Parathyroid adenoma (tissue), 2 donors: ENCODE measurements at regions not wholly inside any gene's neighbourhood (a gene's known extent, or its start where the extent isn't known, plus 50 kb on each side); places are given as distances from the start of the nearest gene placed in this dataset.

Experiments used
- H2AFZ ChIP-seq: fragments of 300-600 bp; sonication (generic); one replicate; pipeline ENCODE4 v1.7.0; 2017; ENCODE audit warnings: antibody characterized with exemption, mild to moderate bottlenecking
- H3K27ac ChIP-seq: fragments of 300-600 bp; sonication (generic); one replicate; pipeline ENCODE4 v1.7.0; 2017
- H3K27me3 ChIP-seq: fragments of 300-600 bp; sonication (generic); one replicate; pipeline ENCODE4 v1.7.0; 2017; ENCODE audit warnings: low read length; ENCODE audit not compliant: control insufficient read depth, insufficient read depth
- H3K36me3 ChIP-seq: fragments of 300-600 bp; sonication (generic); one replicate; pipeline ENCODE4 v1.7.0; 2017; ENCODE audit warnings: low read length; ENCODE audit not compliant: control insufficient read depth, insufficient read depth
- H3K4me1 ChIP-seq: fragments of 300-600 bp; sonication (generic); one replicate; pipeline ENCODE4 v1.7.0; 2017; ENCODE audit warnings: control low read depth
- H3K4me2 ChIP-seq: fragments of 300-600 bp; sonication (generic); one replicate; pipeline ENCODE4 v1.7.0; 2017; ENCODE audit warnings: low read length
- H3K4me3 ChIP-seq: fragments of 300-600 bp; sonication (generic); one replicate; pipeline ENCODE4 v1.7.0; 2017; ENCODE audit warnings: low read depth, low read length
- H3K79me2 ChIP-seq: fragments of 300-600 bp; sonication (generic); one replicate; pipeline ENCODE4 v1.7.0; 2017; ENCODE audit warnings: control low read depth
- H3K9ac ChIP-seq: fragments of 300-600 bp; sonication (generic); one replicate; pipeline ENCODE4 v1.7.0; 2017; ENCODE audit warnings: mild to moderate bottlenecking
- H3K9me3 ChIP-seq: fragments of 300-600 bp; sonication (generic); one replicate; pipeline ENCODE4 v1.7.0; 2017; ENCODE audit warnings: low read length; ENCODE audit not compliant: control insufficient read depth
- CTCF ChIP-seq: fragments of 300-600 bp; sonication (generic); IDR thresholded peaks from one replicate; pipeline ENCODE4 v1.7.0; 2017; ENCODE audit warnings: antibody characterized with exemption, mild to moderate bottlenecking
- donor health status: primary hyperparathyroidism.

DNA sequence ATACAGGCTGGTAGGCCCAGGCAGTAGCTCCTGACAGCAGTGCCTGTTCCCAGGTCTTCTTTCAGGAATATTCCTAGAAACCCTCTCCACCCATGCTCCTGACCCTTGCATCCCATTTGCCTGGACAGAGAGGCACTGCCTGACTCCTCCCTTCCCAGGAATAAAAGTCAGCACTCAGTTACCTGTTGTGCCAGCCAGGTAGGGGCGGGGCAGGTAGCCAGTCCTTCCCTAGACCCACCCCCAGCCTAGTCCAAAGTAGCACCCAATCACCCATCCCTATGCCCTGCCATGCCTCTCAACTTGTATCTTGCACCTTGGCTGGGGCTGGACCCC, 129.9 kb downstream of the MRPL14 start:
- TF ChIP-seq CTCF = no peak
- Histone ChIP-seq H3K4me1 (peaks cover 13% of the 10 kb centered on the region), H3K36me3 (no peaks in the 10 kb centered on the region), H3K27me3 (no peaks in the 10 kb centered on the region), H2AFZ (no peak overlapping the region), H3K4me3 (no peak overlapping the region), H3K4me2 (no peak overlapping the region), H3K27ac (no peak overlapping the region), H3K9me3 (no peaks in the 10 kb centered on the region), H3K9ac (no peak overlapping the region), H3K79me2 (no peaks in the 10 kb centered on the region)

DNA sequence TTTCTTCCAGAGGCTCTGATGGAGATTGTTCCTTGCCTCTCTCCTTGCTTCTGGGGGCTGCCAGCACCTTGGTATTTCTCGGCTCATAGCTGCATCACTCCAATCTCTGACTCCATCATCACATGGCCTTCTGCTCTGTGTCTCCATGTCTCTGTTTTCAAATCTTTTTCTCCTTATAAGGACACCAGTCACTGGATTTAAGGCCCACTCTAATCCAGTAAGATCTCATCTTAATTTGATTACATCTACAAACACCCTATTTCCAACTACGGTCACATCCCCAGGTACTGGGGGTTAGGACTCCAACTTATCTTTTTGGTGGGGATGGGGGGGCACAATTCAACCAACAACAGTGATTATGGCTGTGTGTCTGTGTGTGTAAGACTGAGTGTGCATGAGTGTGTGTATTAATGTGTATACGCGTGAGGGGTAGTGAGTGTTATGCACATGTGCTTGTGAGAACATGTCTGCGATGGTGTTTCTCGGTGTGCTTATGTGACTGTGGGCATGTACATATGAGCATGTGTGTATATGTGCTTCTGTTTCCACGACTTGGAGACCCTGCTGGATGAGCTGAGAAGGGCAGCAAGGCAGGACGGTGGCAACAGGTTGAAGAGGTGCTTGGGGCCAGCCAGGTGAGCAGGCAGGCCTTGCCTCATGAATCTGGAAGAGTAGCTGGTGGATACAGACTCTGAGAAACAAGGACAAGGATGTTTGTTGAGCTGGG, 130.5 kb downstream of the MRPL14 start:
- no peaks in the 10 kb centered on the region for H3K79me2 ChIP-seq
- H3K9ac ChIP-seq = no peak overlapping the region
- peaks cover 13% of the 10 kb centered on the region for H3K4me1 ChIP-seq
- no peak overlapping the region for H3K4me2 ChIP-seq
- no peak overlapping the region for H2AFZ ChIP-seq
- TF ChIP-seq CTCF = no peak
- H3K9me3 ChIP-seq = no peaks in the 10 kb centered on the region
- no peak overlapping the region for H3K4me3 ChIP-seq
- H3K27me3 ChIP-seq = no peaks in the 10 kb centered on the region
- no peak overlapping the region for H3K27ac ChIP-seq
- H3K36me3 ChIP-seq = no peaks in the 10 kb centered on the region

DNA sequence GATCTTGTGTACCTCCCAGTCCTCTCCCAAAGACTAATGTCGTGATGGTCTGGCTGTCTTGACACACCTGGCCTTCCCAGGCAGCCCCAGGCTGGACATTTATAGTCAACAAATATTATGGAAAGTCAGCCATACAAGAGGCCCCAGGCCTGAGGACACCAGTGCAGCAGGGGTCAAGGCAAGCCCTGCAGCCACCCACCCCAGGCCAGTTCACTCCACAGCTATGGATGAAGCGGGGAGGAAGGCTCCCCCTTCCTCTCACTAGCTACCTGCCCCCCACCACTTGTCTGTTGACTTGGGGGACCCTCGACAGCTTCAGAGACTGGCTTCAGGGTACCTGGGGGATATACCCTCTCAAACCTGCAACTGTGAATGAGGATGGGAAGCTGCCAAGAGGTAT, 132.1 kb downstream of the MRPL14 start:
- no peaks in the 10 kb centered on the region for H3K79me2 ChIP-seq
- TF ChIP-seq CTCF = no peak

GRCh38 chr6:43993881-43994523, 133.2 kb downstream of the MRPL14 start:
- Histone ChIP-seq H3K9me3 (no peaks in the 10 kb centered on the region), H2AFZ (peak overlapping the region; percentile 39), H3K36me3 (no peaks in the 10 kb centered on the region), H3K9ac (no peak overlapping the region), H3K4me2 (no peak overlapping the region), H3K27ac (no peak overlapping the region), H3K4me3 (no peak overlapping the region), H3K79me2 (no peaks in the 10 kb centered on the region), H3K27me3 (no peaks in the 10 kb centered on the region), H3K4me1 (peaks cover 13% of the 10 kb centered on the region)
- no peak for TF ChIP-seq CTCF

More for the DNA sequence above, 132.1 kb downstream of the MRPL14 start:
- Histone ChIP-seq H3K9me3 (no peaks in the 10 kb centered on the region), H3K9ac (no peak overlapping the region), H2AFZ (no peak overlapping the region), H3K27ac (no peak overlapping the region), H3K27me3 (no peaks in the 10 kb centered on the region), H3K36me3 (no peaks in the 10 kb centered on the region), H3K4me1 (peaks cover 13% of the 10 kb centered on the region), H3K4me3 (no peak overlapping the region), H3K4me2 (no peak overlapping the region)
